ENCODE measurements at regions not wholly inside any gene's neighbourhood (a gene's known extent, or its start where the extent isn't known, plus 50 kb on each side); places are given as distances from the start of the nearest gene placed in this dataset.

GRCh38 chr1:199510314-199510713 lies 517.2 kb upstream of the NR5A2 start:
- no peak for TF ChIP-seq CTCF (conservative IDR thresholded peaks at IDR 0.05; ENCODE audit: low read depth, low read length)
- no peak for TF ChIP-seq EZH2 (IDR thresholded peaks at IDR 0.05; ENCODE audit: borderline replicate concordance, low read depth, low read length, poor library complexity, severe bottlenecking)

Data from A673 (cell line).